ENCODE measurements at regions not wholly inside any gene's neighbourhood (a gene's known extent, or its start where the extent isn't known, plus 50 kb on each side); places are given as distances from the start of the nearest gene placed in this dataset.
A peak's percentile ranks its signal among the peaks of the same experiment; 100 is the strongest.

GRCh38 chr6:147103007-147103406 is 101.2 kb upstream of the STXBP5 start:
- no peak overlapping the region for H3K4me3 ChIP-seq (ENCODE audit: low read depth, low read length)
- no peak for DNase-seq (ENCODE audit: low read depth)
- no peak for TF ChIP-seq CTCF (conservative IDR thresholded peaks at IDR 0.05; ENCODE audit: low read depth, low read length)

- TF ChIP-seq CTCF (conservative IDR thresholded peaks at IDR 0.05; ENCODE audit: low read depth, low read length) = no peak
- DNase-seq (ENCODE audit: low read depth) = peak; percentile 35
- no peak overlapping the region for H3K4me3 ChIP-seq (ENCODE audit: low read depth, low read length)
Measured at GRCh38 chr6:147103694-147104093, 100.5 kb upstream of the STXBP5 start.

GRCh38 chr6:147105786-147106185 is 98.4 kb upstream of the STXBP5 start:
- H3K4me3 ChIP-seq (ENCODE audit: low read depth, low read length) = no peak overlapping the region
- DNase-seq (ENCODE audit: low read depth) = no peak
- TF ChIP-seq CTCF (conservative IDR thresholded peaks at IDR 0.05; ENCODE audit: low read depth, low read length) = no peak

- peak overlapping the region; percentile 31 for H3K4me3 ChIP-seq (ENCODE audit: low read depth, low read length)
- no peak for TF ChIP-seq CTCF (conservative IDR thresholded peaks at IDR 0.05; ENCODE audit: low read depth, low read length)
Measured at GRCh38 chr6:147106759-147107401, 97.3 kb upstream of the STXBP5 start.

GRCh38 chr6:147108259-147108910 is 95.8 kb upstream of the STXBP5 start:
- no peak for TF ChIP-seq CTCF (conservative IDR thresholded peaks at IDR 0.05; ENCODE audit: low read depth, low read length)
- H3K4me3 ChIP-seq (ENCODE audit: low read depth, low read length) = no peak overlapping the region
- DNase-seq (ENCODE audit: low read depth) = no peak

More at GRCh38 chr6:147106759-147107401, 97.3 kb upstream of the STXBP5 start:
- DNase-seq (ENCODE audit: low read depth) = peak; percentile 82

- no peak for TF ChIP-seq CTCF (conservative IDR thresholded peaks at IDR 0.05; ENCODE audit: low read depth, low read length)
- no peak overlapping the region for H3K4me3 ChIP-seq (ENCODE audit: low read depth, low read length)
- DNase-seq (ENCODE audit: low read depth) = no peak
Measured at GRCh38 chr6:147109707-147110106, 94.5 kb upstream of the STXBP5 start.

- no peak for TF ChIP-seq CTCF (conservative IDR thresholded peaks at IDR 0.05; ENCODE audit: low read depth, low read length)
- no peak overlapping the region for H3K4me3 ChIP-seq (ENCODE audit: low read depth, low read length)
- DNase-seq (ENCODE audit: low read depth) = no peak
Measured at GRCh38 chr6:147116056-147116455, 88.2 kb upstream of the STXBP5 start.

All from choroid plexus epithelial cell (primary cell).